GM21825 (cell line): ENCODE measurements at regions not wholly inside any gene's neighbourhood (a gene's known extent, or its start where the extent isn't known, plus 50 kb on each side); places are given as distances from the start of the nearest gene placed in this dataset.
"Not testable (repeated sequence)": the region's sequence is repeated elsewhere in the genome, so short reads cannot be mapped to it uniquely, and the experiment has no call there.

Experiments
- ATAC-seq: cut with Tn5 transposase; IDR thresholded peaks from one replicate; pipeline ENCODE4 v1.9.1; 2021; ENCODE audit warnings: mild to moderate bottlenecking, moderate library complexity; ENCODE audit not compliant: unreplicated experiment

DNA sequence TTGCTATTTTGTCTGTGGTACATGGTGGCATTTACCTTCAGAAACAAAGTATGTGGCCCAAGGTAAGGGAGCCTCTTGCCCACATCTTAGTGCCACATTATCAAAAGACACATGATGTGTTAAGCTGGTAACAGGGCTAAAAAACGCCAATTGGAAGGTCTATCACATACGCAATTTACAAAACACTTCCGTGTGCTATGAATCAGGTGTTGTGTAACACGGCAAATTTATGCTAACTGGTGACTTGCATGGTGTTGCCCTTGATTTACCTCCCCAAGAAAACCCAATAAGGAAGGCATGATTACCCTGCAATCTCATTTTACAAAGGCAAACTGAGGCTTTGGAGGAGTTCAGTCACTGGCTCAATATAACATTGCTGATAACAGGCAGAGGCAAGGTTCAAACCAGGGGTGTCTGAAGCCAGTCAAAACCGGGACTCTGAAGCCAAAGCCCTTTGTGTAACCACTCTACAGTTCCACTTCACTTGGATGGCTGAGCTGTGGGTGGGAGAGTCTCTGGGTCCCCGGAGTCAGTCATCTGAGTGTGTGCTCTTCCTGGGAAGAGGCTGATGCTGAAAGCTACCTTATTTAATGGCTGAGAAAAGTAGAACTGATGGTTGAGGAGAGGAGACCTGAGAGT lies 103.9 kb upstream of the BCL6 start:
- ATAC-seq = no peak

DNA sequence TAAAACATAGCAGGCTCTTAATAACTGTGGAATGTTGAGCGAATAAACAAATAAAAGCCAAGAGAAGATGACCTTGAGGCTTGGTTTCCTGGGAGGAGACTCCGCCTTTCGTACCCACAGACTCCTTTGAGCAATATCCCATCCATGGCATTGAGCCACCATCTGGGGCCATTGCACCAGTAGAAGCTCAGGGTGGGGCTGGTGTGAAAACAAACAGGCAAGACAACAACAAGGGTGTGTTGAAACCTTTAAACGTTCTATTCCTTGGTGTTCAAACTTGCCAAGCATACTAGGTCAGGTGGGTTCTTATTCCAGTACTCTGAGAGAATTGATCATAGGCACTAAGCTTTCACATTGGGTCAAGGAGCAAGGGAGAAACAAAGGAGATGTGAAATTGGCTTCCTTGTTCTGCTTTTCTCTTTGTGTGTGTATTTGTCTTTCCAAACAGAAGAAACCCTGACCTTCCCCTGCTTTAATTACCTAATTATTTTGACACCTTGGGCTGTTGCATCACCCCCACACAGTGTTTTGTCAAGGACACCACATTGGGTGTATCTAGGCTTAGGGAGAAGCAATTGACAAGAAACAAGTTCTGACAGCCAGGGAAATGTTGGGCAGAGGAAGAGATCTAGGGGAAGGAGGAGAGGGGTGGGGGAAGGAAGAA lies 105.1 kb upstream of the BCL6 start:
- ATAC-seq = no peak

DNA sequence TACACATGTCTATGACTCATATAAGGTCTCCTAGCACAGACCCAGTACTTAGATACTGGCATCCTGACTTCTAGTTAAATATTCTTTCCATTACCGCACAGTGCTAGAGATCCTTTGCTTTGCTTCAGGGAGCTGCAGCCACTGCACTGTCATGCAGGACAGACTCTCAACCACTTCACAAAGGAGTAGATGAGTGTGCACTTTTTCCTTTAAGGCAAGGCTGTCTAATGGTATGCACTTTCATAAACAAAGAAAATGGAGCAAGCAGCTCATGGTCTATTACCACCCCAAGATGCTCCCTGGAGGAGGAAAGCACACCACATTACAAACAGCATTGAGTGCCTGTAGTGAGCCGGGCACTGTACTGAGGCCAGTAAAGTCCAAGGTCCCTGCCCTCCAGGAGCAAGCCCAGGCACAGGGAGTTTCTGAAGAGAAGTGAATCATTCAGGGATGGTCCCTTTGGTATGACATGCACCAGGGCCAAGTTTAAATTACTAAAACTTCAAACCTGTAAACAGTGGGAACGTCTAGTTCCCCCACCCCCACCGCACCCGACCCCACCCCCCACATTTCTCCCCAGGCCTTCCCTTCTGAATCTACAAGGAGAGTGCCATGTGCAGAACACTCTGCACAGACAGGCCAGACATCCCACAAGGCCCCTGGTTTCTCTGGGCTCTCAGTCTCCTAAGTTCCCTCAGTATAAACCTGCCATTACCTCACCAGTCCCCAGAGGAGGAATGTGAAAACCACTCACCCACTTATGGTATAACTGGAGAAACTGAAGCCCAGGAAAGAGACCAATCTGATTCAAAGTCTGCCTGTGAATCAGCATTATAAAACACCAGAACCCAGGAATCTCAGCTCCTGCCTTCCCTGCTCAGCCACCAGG lies 107.8 kb upstream of the BCL6 start:
- ATAC-seq = no peak

DNA sequence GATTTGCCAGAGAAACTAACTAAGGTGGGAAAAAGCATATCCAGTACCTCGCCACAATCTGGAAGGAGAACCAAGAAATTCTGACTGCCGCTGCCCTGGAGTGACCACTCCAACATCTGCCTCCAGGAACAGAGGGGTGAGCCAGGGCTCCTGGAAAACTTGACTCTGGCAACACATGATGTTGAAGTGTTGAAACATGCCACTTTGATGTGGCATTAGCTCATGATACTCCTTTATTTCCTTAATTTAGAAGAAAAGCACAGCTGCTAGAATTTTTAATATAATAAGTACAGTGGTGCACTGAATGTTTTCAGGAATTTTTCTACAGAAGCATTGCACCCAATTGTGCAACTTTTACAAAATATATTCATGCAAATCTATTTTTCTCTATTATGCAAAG lies 109.9 kb upstream of the BCL6 start:
- no peak for ATAC-seq

DNA sequence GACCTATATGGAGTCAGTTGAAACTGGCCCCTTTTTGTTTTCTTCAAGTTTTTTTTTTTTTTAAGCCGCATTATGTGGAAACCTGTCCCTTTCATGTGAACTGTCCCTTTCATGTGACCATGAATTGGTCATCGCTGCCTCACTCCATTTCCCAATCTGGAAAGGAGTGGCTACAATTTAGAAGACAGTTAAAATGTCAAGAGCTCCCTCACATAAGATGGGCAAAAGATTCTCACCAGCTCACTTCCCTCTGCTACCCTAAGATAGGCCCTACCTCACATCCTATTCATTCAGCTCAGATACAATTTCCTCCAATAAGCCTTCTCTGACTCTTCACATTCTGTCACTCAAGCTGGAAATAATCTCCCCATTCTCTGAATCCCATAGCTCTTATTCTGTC lies 111.3 kb upstream of the BCL6 start:
- no peak for ATAC-seq

DNA sequence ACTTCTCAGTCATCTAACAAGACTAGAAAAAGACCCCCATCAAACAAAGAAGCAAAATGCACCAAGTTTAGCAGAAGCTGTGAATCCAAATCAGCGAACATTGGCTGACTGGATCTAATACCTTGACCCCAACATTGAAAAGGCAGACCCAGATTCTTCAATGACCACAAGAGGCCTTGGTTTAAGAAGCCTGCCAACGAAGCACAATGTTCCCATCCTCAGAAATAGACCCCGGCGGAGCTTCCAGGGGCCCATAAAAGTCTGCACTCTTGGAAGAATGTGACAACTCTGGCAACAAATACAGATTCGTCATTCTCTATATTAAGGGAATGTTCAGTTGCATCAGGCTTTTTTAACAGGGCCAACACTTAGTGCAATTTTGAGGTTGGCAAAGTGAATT lies 112.8 kb upstream of the BCL6 start:
- ATAC-seq = no peak

DNA sequence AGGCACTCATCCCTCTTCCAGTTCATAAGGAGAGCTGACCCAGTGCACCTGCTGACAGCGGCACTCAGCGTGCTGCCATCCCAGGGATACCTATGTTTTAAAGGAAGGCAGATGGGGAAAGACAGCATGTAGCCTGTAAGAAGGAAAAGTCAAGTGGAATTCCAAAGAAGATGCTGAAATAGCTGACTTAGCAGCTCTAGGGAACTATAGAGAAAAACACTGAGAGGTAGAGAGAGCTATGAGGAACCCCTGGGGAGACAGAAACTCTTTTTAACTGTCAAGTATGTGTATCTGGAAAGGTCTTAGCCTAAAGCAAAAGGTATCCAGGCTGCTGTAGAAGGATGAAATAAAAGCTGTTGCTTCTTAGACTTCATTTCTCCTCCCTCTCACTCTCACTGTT lies 113.4 kb upstream of the BCL6 start:
- ATAC-seq = no peak

DNA sequence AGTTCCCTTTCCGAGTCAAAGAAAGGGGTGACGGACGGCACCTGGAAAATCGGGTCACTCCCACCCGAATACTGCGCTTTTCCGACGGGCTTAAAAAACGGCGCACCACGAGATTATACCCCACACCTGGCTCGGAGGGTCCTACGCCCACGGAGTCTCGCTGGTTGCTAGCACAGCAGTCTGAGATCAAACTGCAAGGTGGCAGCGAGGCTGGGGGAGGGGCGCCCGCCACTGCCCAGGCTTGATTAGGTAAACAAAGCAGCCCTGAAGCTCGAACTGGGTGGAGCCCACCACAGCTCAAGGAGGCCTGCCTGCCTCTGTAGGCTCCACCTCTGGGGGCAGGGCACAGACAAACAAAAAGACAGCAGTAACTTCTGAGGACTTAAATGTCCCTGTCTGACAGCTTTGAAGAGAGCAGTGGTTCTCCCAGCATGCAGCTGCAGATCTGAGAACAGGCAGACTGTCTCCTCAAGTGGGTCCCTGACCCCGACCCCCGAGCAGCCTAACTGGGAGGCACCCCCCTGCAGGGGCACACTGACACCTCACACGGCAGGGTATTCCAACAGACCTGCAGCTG lies 117.5 kb upstream of the BCL6 start:
- ATAC-seq = not testable (repeated sequence)

DNA sequence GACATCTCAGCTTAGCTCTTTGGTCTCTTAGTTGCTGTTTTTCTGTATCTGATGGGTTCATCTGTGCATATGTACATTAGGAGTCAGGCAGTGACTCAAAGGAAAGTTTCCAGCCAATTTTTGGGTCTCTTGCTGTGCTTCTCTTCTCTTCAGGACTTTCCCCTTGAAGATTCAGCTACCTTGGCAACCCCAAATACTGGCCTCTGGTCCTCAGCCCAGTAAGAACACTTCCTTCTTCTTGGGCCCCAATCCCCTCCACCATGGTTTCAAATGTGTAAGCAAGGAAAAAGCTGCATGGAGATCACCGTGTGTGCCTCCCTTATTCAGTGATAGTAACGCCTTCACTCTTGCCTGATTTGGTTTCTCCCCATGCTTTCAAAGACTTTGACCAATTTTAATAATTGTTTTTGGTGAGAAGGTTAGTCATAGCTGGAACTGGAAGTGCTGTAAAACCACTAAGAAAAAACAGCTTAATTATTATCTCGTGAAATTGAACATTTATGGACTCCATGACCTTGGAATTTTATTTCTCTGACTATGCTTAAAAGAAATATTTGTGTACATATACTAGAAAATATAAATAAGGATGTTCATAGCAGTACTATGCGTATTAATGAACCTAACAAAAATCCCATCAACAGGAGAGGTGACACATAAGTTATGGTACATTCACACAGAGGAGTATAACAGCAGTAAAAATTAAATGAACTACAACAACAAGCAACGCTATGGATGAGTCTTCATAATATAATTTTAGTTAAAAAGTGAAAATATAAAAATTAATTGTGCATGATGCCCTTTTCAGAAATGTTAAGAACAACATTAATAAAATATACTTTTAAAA lies 125.3 kb upstream of the BCL6 start:
- peak; percentile 83 for ATAC-seq

DNA sequence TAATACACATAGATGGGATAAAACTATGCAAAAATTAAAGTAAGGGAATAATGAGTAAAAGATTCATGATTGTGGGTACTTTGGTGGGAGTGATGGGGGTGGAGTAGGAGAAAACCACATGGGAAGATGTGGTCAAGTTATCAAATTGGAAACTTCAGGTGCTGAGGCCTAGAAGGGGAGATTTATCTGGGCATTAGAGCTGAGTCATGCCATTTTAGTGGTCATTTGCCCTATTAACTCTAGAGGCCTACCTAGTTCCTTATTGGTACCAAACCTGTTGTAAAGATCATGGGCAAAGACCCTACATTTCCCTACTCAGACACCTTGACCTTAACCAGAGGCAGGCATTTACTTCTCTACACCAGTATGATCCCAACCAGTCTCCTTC lies 125.9 kb upstream of the BCL6 start:
- ATAC-seq = no peak

DNA sequence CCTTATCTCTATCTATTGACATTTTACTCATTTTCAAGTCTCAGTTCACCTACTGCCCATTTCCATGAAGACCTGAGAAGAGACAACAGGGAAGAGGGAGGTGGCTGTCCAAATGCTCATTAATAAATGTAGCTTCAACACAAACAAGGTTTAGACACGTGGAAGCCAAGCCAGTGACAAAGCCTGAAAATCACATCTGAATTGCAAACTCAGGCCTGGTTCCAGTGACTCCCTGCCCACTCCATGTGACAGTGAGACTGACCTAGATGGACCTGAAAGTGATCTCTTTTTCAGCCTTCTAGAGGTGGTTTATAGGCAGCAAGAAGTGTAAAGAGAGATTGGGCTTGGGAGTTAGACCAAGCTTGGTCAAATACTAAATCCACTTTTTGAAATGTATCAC lies 126.6 kb upstream of the BCL6 start:
- no peak for ATAC-seq

DNA sequence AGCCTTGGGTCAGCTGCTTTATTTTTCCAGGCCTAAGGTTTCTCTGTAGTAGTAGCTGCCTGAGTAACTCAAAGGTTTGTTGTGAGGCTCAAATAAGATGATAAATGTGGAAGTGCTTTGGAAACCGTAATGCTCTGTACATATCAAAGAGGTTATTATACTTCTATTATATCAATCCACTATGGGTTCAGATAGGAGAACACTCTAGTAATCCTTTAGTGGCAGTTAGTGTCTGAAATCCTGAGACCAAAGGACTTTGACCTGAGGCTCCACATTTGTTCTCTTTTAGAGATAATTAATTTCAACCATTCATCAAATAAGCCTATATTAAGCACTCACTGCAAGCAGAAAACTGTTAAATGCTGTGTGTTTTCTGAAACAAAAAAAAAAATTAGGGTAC lies 128.6 kb upstream of the BCL6 start:
- ATAC-seq = no peak

DNA sequence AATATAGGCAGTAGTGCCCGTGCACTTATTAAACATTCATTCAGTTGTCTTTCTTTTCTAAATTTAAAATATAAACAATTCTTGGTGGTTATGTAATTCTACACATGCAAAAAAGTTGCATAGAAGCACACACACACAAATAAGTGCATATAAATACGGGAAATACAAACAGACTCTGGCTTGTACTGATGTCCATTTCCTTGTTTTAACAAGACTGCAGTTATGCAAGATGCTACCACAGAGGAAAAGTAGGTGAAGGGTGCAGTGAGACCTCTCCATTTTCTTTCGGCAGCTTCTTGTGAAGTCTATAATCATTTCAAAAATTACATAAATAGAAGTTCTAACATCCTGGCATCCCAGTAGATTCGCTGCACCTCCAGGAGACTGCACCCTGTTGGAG lies 130.6 kb upstream of the BCL6 start:
- no peak for ATAC-seq

DNA sequence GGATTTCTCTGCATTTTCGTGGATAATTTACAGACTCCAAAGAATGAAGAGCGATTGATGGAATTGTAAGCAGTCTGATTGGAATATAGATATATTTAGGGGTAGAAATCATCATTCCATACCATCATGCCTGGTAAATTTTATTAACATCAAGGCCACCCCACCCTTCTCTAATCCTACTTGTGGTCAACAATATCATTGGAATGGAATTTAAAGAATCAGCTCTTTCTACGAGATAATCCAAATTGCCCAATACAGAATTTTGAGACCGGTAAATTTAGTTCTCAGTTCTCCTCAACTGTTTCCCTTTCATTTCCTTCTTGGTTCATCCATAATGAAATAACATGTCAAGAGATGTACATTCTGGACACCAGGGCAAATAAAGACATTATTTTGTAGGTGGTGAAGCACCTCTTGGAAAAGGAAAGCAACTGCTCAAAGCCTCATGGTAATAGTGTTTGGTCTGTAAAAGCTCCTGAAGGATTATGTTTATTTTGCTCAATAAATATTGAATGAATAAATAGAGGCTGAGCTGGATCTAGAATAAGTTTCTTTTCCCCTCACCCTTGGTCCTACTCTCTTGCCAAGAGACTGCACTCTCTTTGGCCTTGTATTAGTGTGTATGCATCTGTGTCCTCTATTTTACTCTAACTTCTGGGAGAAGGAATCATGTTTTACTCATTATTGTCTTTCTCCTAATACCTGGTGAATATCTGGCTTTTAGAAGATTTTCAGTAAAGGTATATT lies 133.7 kb upstream of the BCL6 start:
- ATAC-seq = no peak

DNA sequence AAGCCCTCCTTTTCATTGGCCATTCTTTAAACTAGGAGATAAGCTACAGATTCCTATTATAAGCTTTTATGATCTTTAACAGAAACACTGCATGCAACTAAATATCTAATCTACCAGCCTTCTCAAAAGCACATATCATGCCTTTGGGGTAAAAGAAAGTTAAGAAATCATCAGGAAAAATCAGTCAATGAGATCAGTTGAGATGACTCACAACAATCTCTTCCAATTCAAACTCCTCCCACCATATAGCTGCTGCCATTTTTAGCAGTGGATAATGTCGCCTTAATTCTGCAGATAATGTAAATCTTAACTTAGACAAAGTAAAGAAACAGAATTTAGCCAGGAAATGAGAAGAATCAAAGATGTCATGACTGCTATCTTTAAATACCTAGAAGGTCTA lies 135.2 kb upstream of the BCL6 start:
- ATAC-seq = no peak

DNA sequence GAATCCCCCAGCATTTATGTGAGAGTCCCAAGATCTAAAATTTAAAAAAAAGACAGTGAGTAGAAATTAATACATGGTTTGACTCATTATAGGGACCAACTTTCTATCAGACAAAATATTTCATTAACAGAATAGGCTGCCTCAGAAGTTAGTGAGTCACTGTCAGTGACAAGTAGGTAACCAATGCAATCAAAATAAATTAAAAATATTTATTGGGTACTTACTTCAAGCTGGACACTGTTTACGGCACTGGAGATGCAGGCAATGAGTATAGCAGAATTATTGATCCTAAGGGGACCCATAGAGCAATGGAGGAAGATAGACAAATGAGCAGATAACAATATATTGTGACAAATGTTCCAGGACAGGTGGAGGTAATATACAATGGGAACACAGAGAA lies 135.6 kb upstream of the BCL6 start:
- ATAC-seq = no peak

DNA sequence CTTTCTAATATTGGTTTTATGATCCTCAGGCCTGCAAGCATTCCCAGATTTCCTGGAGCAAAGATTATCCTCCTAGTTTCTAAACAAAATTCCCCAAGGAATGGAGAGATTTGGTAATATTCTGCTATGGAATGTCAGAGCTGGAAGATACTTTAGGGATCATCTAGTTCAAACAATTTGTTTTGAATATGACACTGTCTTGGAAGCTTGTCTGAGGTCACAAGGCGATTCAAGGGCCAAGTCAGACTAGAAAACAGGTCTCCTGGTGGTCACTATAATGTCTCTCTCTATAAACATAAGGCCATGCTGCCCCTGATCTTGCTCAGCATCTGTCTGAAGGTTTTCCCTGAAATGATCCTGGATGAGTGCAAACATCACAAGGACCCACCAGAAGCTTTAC lies 143.4 kb upstream of the BCL6 start:
- no peak for ATAC-seq

DNA sequence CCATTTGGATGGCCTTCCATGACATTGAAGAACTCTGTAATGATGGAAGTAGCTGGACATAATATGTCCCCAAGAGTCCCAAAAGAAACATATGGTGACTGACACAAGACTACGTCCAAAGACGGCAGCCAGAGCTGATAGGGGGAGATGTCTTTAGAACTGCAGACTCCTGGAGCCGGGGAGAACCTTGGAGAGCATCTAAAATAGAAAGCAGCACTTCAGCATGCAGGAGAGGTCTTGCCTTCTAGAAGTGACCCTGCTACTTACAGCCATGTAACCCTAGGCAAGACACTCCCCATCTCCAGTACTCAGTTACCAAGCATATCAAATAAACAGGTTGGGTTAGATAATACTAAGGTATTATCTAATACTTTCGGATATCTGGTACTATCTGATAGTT lies 143.8 kb upstream of the BCL6 start:
- ATAC-seq = no peak

DNA sequence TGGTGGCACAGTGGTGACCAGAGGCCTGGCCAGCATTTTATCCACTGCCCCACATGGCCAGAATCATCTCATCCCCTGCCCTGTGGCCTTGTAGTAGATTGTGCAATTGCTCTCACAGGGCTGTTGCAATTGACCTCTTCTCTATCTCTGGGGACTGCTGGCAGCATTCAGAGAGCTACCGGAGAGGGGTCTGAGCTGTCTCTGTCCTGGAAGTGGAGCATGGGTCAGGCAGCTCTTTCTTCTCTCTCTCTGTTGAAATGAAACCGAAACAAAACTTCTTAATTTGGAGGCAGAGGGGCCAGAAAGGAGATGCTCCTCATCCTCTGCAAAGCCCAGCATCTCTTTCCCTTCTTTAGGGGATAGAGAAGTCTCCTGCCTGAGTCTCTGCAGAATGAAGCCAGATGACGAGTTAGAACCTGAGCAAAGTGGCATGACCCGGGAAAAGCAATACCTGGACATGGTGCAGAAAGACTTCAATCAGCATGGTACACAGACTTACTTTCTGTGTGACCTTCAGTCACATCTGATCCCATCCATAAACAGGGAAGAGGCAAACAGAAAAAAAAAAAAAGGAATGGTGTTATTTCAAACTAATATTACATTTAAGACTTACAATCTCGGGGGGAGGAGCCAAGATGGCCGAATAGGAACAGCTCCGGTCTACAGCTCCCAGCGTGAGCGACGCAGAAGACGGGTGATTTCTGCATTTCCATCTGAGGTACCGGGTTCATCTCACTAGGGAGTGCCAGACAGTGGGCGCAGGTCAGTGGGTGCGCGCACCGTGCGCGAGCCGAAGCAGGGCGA lies 144.5 kb upstream of the BCL6 start:
- ATAC-seq = no peak
